IMR-90 (cell line): ENCODE measurements at regions not wholly inside any gene's neighbourhood (a gene's known extent, or its start where the extent isn't known, plus 50 kb on each side); places are given as distances from the start of the nearest gene placed in this dataset.
A peak's percentile ranks its signal among the peaks of the same experiment; 100 is the strongest.

Experiments
- ATAC-seq: fragments of 200-7000 bp; cut with Tn5 transposase; 2 replicates; pipeline ENCODE4 v1.9.1; 2020; ENCODE audit warnings: low read depth, mild to moderate bottlenecking, moderate library complexity
- BruUV-seq: library from RNA; stranded (reverse); fragments of 400-500 nt; replicated peaks from 2 replicates; lab custom pipeline; 2021; lab: Mats Ljungman, UMichigan
- CTCF ChIA-PET: fragments of 300-600 bp; formaldehyde crosslinking; extraction: SDS; loops from one replicate; lab custom pipeline; 2021; ENCODE audit warnings: antibody characterized with exemption; lab: Yijun Ruan, JAX
- POLR2A ChIA-PET: fragments of 300-600 bp; sonication (Branson Sonifier 250); formaldehyde crosslinking; loops from one replicate; lab custom pipeline; 2022; ENCODE audit warnings: antibody characterized with exemption; ENCODE audit not compliant: unreplicated experiment; lab: Charles Lee
- DNase-seq: peaks from one replicate; pipeline ENCODE4 v3.0.0; 2013
- H2AFZ ChIP-seq: replicated peaks from 2 replicates; pipeline ENCODE3; 2013; ENCODE audit warnings: low read length, mild to moderate bottlenecking; ENCODE audit not compliant: poor library complexity
- H2AK5ac ChIP-seq: 2 replicates; pipeline ENCODE4 v1.6.1; 2013; ENCODE audit warnings: low read depth, low read length, inconsistent platforms
- H2AK9ac ChIP-seq: replicated peaks from 2 replicates; pipeline ENCODE3; 2013; ENCODE audit warnings: mild to moderate bottlenecking, low read depth, low read length, moderate library complexity; ENCODE audit not compliant: poor library complexity
- H2BK120ac ChIP-seq: 2 replicates; pipeline ENCODE4 v1.6.1; 2013; ENCODE audit warnings: low read depth, low read length, inconsistent platforms
- H2BK15ac ChIP-seq: 3 replicates; pipeline ENCODE4 v1.6.1; 2013; ENCODE audit warnings: low read depth, low read length, inconsistent platforms
- H2BK20ac ChIP-seq: 2 replicates; pipeline ENCODE4 v1.6.1; 2013; ENCODE audit warnings: low read depth, mild to moderate bottlenecking, inconsistent platforms, low read length, moderate library complexity
- H2BK5ac ChIP-seq: 2 replicates; pipeline ENCODE4 v1.6.1; 2013; ENCODE audit warnings: mild to moderate bottlenecking, low read depth, low read length, inconsistent platforms; ENCODE audit not compliant: poor library complexity, severe bottlenecking
- H3K14ac ChIP-seq: replicated peaks from 2 replicates; pipeline ENCODE4 v1.6.1; 2013; ENCODE audit warnings: low read depth, low read length, inconsistent platforms
- H3K18ac ChIP-seq: 2 replicates; pipeline ENCODE4 v1.6.1; 2013; ENCODE audit warnings: low read depth, low read length, control low read depth
- H3K23ac ChIP-seq: 2 replicates; pipeline ENCODE4 v1.6.1; 2013; ENCODE audit warnings: low read depth, low read length, inconsistent platforms
- H3K27ac ChIP-seq: 2 replicates; pipeline ENCODE4 v1.5.1; 2013; ENCODE audit warnings: mild to moderate bottlenecking, control low read depth, low read length; ENCODE audit not compliant: insufficient read depth
- H3K27me3 ChIP-seq: 2 replicates; pipeline ENCODE4 v1.6.1; 2013; ENCODE audit warnings: low read length; ENCODE audit not compliant: control insufficient read depth, insufficient read depth
- H3K36me3 ChIP-seq: 2 replicates; pipeline ENCODE4 v1.6.1; 2013; ENCODE audit warnings: low read length, mixed read lengths; ENCODE audit not compliant: control insufficient read depth, insufficient read depth
- H3K4ac ChIP-seq: 2 replicates; pipeline ENCODE4 v1.6.1; 2013; ENCODE audit warnings: low read depth, low read length, inconsistent platforms
- H3K4me1 ChIP-seq: 2 replicates; pipeline ENCODE4 v1.6.1; 2013; ENCODE audit warnings: low read length, mixed read lengths; ENCODE audit not compliant: control insufficient read depth, insufficient read depth
- H3K4me2 ChIP-seq: 2 replicates; pipeline ENCODE4 v1.6.1; 2013; ENCODE audit warnings: low read depth, mild to moderate bottlenecking, control low read depth, low read length, moderate library complexity
- H3K4me3 ChIP-seq: 2 replicates; pipeline ENCODE4 v1.5.1; 2013; ENCODE audit warnings: low read depth, mild to moderate bottlenecking, control low read depth, low read length, moderate library complexity; ENCODE audit not compliant: insufficient read depth
- H3K56ac ChIP-seq: 2 replicates; pipeline ENCODE4 v1.6.1; 2013; ENCODE audit warnings: low read length, inconsistent platforms; ENCODE audit not compliant: insufficient read depth; ENCODE audit errors: extremely low read depth
- H3K79me1 ChIP-seq, 2 experiments: 2 replicates each; pipeline ENCODE4 v1.6.1; 2013; ENCODE audit warnings: low read length in 2 of 2, inconsistent platforms in 1 of 2, low read depth in 1 of 2
- H3K9ac ChIP-seq: 2 replicates; pipeline ENCODE4 v1.6.1; 2013; ENCODE audit warnings: low read depth, low read length, control low read depth
- H3K9me1 ChIP-seq: 2 replicates; pipeline ENCODE4 v1.6.1; 2013; ENCODE audit warnings: low read length, inconsistent platforms; ENCODE audit not compliant: insufficient read depth
- H3K9me3 ChIP-seq: 2 replicates; pipeline ENCODE4 v1.6.1; 2013; ENCODE audit warnings: low read length; ENCODE audit not compliant: control insufficient read depth, insufficient read depth
- H4K20me1 ChIP-seq: 2 replicates; pipeline ENCODE4 v1.6.1; 2013; ENCODE audit warnings: low read length, inconsistent platforms; ENCODE audit not compliant: insufficient read depth
- H4K5ac ChIP-seq: 2 replicates; pipeline ENCODE4 v1.6.1; 2013; ENCODE audit warnings: mild to moderate bottlenecking, low read depth, low read length, control low read depth
- H4K8ac ChIP-seq, 2 experiments: 2 replicates each; pipeline ENCODE4 v1.6.1; 2013; ENCODE audit warnings: low read depth in 2 of 2, low read length in 2 of 2, control low read depth in 1 of 2, inconsistent platforms in 1 of 2
- H4K91ac ChIP-seq: 2 replicates; pipeline ENCODE4 v1.6.1; 2013; ENCODE audit warnings: low read depth, low read length, inconsistent platforms; ENCODE audit not compliant: insufficient read depth
- BHLHE40 ChIP-seq: fragments of 150-350 bp; IDR thresholded peaks from 2 replicates; pipeline ENCODE4 v1.6.1; 2016; ENCODE audit warnings: mild to moderate bottlenecking, low read depth, low read length
- CEBPB ChIP-seq: IDR thresholded peaks from 2 replicates; pipeline ENCODE4 v1.6.1; 2012; ENCODE audit warnings: low read depth, low read length, improper control_type of control experiment
- WGBS, 2 experiments: methylation state at CpG; one replicate each; pipeline versions ENCODE4 v1.1.5 to v1.1.7; 2013; ENCODE audit warnings: missing lambda C conversion rate in 2 of 2; ENCODE audit not compliant: insufficient read length in 1 of 2; ENCODE audit errors: extremely low coverage in 2 of 2; 5-methylcytosine and 5-hydroxymethylcytosine counted together
- dilution Hi-C: fragments of 300-500 bp; cut with HindIII; formaldehyde crosslinking; loops from one replicate; pipeline ENCODE4 v1.14.3; 2018; ENCODE audit warnings: low sequenced_read_pairs; ENCODE audit not compliant: unreplicated experiment
- in situ Hi-C: fragments of 300-500 bp; cut with MboI; formaldehyde crosslinking; loops from 3 replicates; pipeline ENCODE4 v1.14.3; 2019; ENCODE audit warnings: low sequenced_read_pairs, inconsistent platforms, mixed read lengths
- intact Hi-C: fragments of 100-400 bp; cut with micrococcal nuclease; formaldehyde crosslinking; loops from 2 replicates; pipeline ENCODE4 v1.10.0; 2022

GRCh38 chr3:102255736-102256135, 179.1 kb upstream of the ZPLD1 start:
- DNase-seq (no peak), ATAC-seq (no peak)
- Histone ChIP-seq H4K8ac (no peak overlapping the region), H3K56ac (no peak overlapping the region), H2BK15ac (no peak overlapping the region), H3K4me3 (no peak overlapping the region), H2BK5ac (no peak overlapping the region), H2AK5ac (no peak overlapping the region), H4K5ac (no peak overlapping the region), H3K14ac (no peak overlapping the region), H2AFZ (no peak overlapping the region), H3K4me1 (no peaks in the 10 kb centered on the region), H3K4ac (no peak overlapping the region), H3K27me3 (no peaks in the 10 kb centered on the region), H3K4me2 (no peak overlapping the region), H3K79me1 (no peaks in the 10 kb centered on the region), H3K9ac (no peak overlapping the region), H2BK120ac (no peak overlapping the region), H3K9me3 (no peaks in the 10 kb centered on the region), H2BK20ac (no peak overlapping the region), H4K91ac (no peak overlapping the region), H3K23ac (no peak overlapping the region), H2AK9ac (no peak overlapping the region), H3K36me3 (no peaks in the 10 kb centered on the region), H3K27ac (no peak overlapping the region), H3K18ac (no peak overlapping the region), H3K9me1 (no peaks in the 10 kb centered on the region), H4K20me1 (no peaks in the 10 kb centered on the region)
- no CpG with 5 or more reads among the region's 1 CpG for WGBS, 2 experiments
- no TSS peak for BruUV-seq
- intact Hi-C loops (no loop called here), in situ Hi-C loops (no loop called here), dilution Hi-C loops (no loop called here)
- ChIA-PET POLR2A (no interaction called here), CTCF (no interaction called here)
- TF ChIP-seq CEBPB, result 0 out of 2 replicates have a peak, but pooled peaks have one; percentile 14
- TF ChIP-seq BHLHE40, result no peak
